AG04450 (cell line): ENCODE measurements at regions not wholly inside any gene's neighbourhood (a gene's known extent, or its start where the extent isn't known, plus 50 kb on each side); places are given as distances from the start of the nearest gene placed in this dataset.

ENCODE experiments used
- CTCF ChIA-PET: fragments of 300-600, 350-600 bp; formaldehyde crosslinking; extraction: SDS; loops from one replicate; lab custom pipeline; 2022; ENCODE audit warnings: antibody characterized with exemption, inconsistent platforms; lab: Charles Lee
- POLR2A ChIA-PET: fragments of 350-600 bp; formaldehyde crosslinking; extraction: SDS; loops from one replicate; lab custom pipeline; 2021; ENCODE audit warnings: antibody characterized with exemption, inconsistent platforms; lab: Yijun Ruan, JAX
- DNase-seq: peaks from one replicate; pipeline ENCODE4 v3.0.0-alpha.2; 2011; ENCODE audit warnings: low read depth, low spot score
- H3K27ac ChIP-seq: one replicate; pipeline ENCODE4 v1.5.1; 2012; ENCODE audit warnings: low read depth, low read length, control low read depth
- H3K27me3 ChIP-seq: one replicate; pipeline ENCODE4 v1.6.0; 2012; ENCODE audit warnings: low read length; ENCODE audit not compliant: control insufficient read depth, insufficient read depth
- H3K4me3 ChIP-seq: 2 replicates; pipeline ENCODE4 v1.5.1; 2011; ENCODE audit warnings: mild to moderate bottlenecking, low read depth, low read length, control low read depth
- H3K9me3 ChIP-seq: 2 replicates; pipeline ENCODE4 v1.5.1; 2012; ENCODE audit warnings: low read length; ENCODE audit not compliant: control insufficient read depth, insufficient read depth
- TF ChIP-seq, protein P1 (sequence below): IDR thresholded peaks from 2 replicates; pipeline ENCODE4 v1.5.1; 2011; ENCODE audit warnings: low read depth, low read length, control low read depth, inconsistent platforms

- Histone ChIP-seq H3K4me3 (no peak overlapping the region), H3K27ac (no peak overlapping the region), H3K27me3 (no peaks in the 10 kb centered on the region), H3K9me3 (no peaks in the 10 kb centered on the region)
- CTCF ChIA-PET: no interaction called here
- no peak for DNase-seq
- POLR2A ChIA-PET: no interaction called here
- TF ChIP-seq, protein P1, sequence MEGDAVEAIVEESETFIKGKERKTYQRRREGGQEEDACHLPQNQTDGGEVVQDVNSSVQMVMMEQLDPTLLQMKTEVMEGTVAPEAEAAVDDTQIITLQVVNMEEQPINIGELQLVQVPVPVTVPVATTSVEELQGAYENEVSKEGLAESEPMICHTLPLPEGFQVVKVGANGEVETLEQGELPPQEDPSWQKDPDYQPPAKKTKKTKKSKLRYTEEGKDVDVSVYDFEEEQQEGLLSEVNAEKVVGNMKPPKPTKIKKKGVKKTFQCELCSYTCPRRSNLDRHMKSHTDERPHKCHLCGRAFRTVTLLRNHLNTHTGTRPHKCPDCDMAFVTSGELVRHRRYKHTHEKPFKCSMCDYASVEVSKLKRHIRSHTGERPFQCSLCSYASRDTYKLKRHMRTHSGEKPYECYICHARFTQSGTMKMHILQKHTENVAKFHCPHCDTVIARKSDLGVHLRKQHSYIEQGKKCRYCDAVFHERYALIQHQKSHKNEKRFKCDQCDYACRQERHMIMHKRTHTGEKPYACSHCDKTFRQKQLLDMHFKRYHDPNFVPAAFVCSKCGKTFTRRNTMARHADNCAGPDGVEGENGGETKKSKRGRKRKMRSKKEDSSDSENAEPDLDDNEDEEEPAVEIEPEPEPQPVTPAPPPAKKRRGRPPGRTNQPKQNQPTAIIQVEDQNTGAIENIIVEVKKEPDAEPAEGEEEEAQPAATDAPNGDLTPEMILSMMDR: no peak
Observed at GRCh38 chr2:12501469-12502158, 215.1 kb upstream of the TRIB2 start.

- no peak overlapping the region for H3K4me3 ChIP-seq
- no peaks in the 10 kb centered on the region for H3K9me3 ChIP-seq
- no peak overlapping the region for H3K27ac ChIP-seq
- ChIA-PET CTCF (no interaction called here), POLR2A (no interaction called here)
- H3K27me3 ChIP-seq: no peaks in the 10 kb centered on the region
- no peak for DNase-seq
- TF ChIP-seq, protein P1: no peak
Observed at GRCh38 chr2:12502759-12503158, 214.0 kb upstream of the TRIB2 start.

GRCh38 chr2:12504443-12504842, 212.3 kb upstream of the TRIB2 start:
- Histone ChIP-seq H3K27me3 (no peaks in the 10 kb centered on the region), H3K9me3 (no peaks in the 10 kb centered on the region), H3K27ac (no peak overlapping the region), H3K4me3 (no peak overlapping the region)
- no peak for DNase-seq
- CTCF ChIA-PET: no interaction called here
- POLR2A ChIA-PET: no interaction called here
- TF ChIP-seq, protein P1: no peak

DNA sequence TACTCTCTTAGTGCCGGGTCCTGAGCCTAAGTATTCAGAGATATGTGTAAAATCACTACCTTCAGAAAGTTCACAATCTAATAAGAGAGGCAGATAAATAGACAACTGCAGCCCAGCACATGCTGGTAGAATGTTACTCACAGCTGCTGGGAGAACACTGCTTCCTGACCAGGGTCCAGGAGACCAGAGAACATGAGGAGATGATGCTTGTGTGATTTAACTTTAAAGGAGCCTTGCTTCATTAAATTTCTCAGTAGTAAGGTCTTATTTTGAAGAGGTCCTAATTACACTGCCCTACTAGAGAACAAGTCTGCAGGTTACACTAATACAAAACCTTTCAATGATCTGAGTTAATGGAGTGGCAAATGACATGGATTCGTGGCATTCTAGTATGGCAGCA, 209.9 kb upstream of the TRIB2 start:
- CTCF ChIA-PET: no interaction called here
- no peaks in the 10 kb centered on the region for H3K9me3 ChIP-seq
- POLR2A ChIA-PET: no interaction called here

DNA sequence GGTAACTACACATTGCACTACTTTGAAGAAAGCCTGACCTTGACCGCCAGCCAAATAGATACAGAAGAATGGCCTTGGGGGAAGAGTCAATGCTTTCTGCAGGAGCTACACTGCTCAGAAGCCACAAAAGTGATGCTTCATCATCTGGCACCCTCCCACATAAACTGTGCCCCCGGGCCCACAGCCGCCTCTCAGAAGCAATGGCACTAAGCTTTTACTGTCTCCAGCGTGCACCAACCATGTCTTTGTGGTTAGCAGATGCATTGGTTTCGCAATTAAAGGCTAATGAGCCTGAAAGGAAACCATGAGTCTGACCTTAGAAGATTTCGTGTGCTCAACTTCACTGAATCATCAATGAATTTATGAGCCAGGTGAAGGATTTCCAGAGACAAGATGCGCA, 209.4 kb upstream of the TRIB2 start:
- DNase-seq: no peak
- Histone ChIP-seq H3K9me3 (no peaks in the 10 kb centered on the region), H3K27ac (no peak overlapping the region), H3K27me3 (no peaks in the 10 kb centered on the region), H3K4me3 (no peak overlapping the region)
- CTCF ChIA-PET: no interaction called here
- POLR2A ChIA-PET: no interaction called here
- TF ChIP-seq, protein P1: no peak

More for the DNA sequence above, 209.9 kb upstream of the TRIB2 start:
- DNase-seq: no peak
- TF ChIP-seq, protein P1: no peak
- Histone ChIP-seq H3K27ac (no peak overlapping the region), H3K27me3 (no peaks in the 10 kb centered on the region), H3K4me3 (no peak overlapping the region)
